HG03108 (cell line): ENCODE measurements at regions not wholly inside any gene's neighbourhood (a gene's known extent, or its start where the extent isn't known, plus 50 kb on each side); places are given as distances from the start of the nearest gene placed in this dataset.
"Not testable (repeated sequence)": the region's sequence is repeated elsewhere in the genome, so short reads cannot be mapped to it uniquely, and the experiment has no call there.

Experiments used
- ATAC-seq: cut with Tn5 transposase; IDR thresholded peaks from one replicate; pipeline ENCODE4 v1.9.1; 2021; ENCODE audit warnings: moderate library complexity; ENCODE audit not compliant: unreplicated experiment

GRCh38 chr20:12112665-12113064 lies 195.0 kb downstream of the BTBD3 start:
- ATAC-seq, result no peak

- ATAC-seq, result no peak
These were observed 195.4 kb downstream of the BTBD3 start for GRCh38 chr20:12113075-12113467.

GRCh38 chr20:12113468-12114371 lies 196.0 kb downstream of the BTBD3 start:
- no peak for ATAC-seq

- not testable (repeated sequence) for ATAC-seq
These were observed 211.4 kb downstream of the BTBD3 start for GRCh38 chr20:12129114-12129513.

- ATAC-seq, result not testable (repeated sequence)
These were observed 211.8 kb downstream of the BTBD3 start for GRCh38 chr20:12129532-12129931.

- ATAC-seq, result no peak
These were observed 213.1 kb downstream of the BTBD3 start for GRCh38 chr20:12130781-12131180.

GRCh38 chr20:12133553-12133952 lies 215.9 kb downstream of the BTBD3 start:
- ATAC-seq, result no peak

GRCh38 chr20:12145951-12146350 lies 228.3 kb downstream of the BTBD3 start:
- not testable (repeated sequence) for ATAC-seq

- no peak for ATAC-seq
These were observed 235.3 kb downstream of the BTBD3 start for GRCh38 chr20:12152996-12153395.

- no peak for ATAC-seq
These were observed 235.9 kb downstream of the BTBD3 start for GRCh38 chr20:12153628-12154027.

- no peak for ATAC-seq
These were observed 238.6 kb downstream of the BTBD3 start for GRCh38 chr20:12156252-12156651.

- ATAC-seq, result no peak
These were observed 241.6 kb downstream of the BTBD3 start for GRCh38 chr20:12159261-12159660.

GRCh38 chr20:12161734-12162133 lies 244.0 kb downstream of the BTBD3 start:
- ATAC-seq, result no peak

- ATAC-seq, result no peak
These were observed 248.5 kb downstream of the BTBD3 start for GRCh38 chr20:12166053-12166717.

GRCh38 chr20:12170406-12170805 lies 252.7 kb downstream of the BTBD3 start:
- ATAC-seq, result no peak

- ATAC-seq, result no peak
These were observed 254.3 kb downstream of the BTBD3 start for GRCh38 chr20:12171923-12172524.

- ATAC-seq, result no peak
These were observed 255.8 kb downstream of the BTBD3 start for GRCh38 chr20:12173347-12174012.

GRCh38 chr20:12175538-12175937 lies 257.8 kb downstream of the BTBD3 start:
- ATAC-seq, result no peak

- no peak for ATAC-seq
These were observed 260.1 kb downstream of the BTBD3 start for GRCh38 chr20:12177657-12178293.

- no peak for ATAC-seq
These were observed 262.0 kb downstream of the BTBD3 start for GRCh38 chr20:12179692-12180091.
